HCT116 (cell line): ENCODE measurements at regions not wholly inside any gene's neighbourhood (a gene's known extent, or its start where the extent isn't known, plus 50 kb on each side); places are given as distances from the start of the nearest gene placed in this dataset.

Experiments
- ATAC-seq: fragments of 200-7000 bp; cut with Tn5 transposase; 2 replicates; pipeline ENCODE4 v1.9.1; 2020; ENCODE audit warnings: mild to moderate bottlenecking, moderate library complexity
- BruUV-seq: library from RNA; stranded (reverse); fragments of 400-500 nt; replicated peaks from 2 replicates; lab custom pipeline; 2021; lab: Mats Ljungman, UMichigan
- CTCF ChIA-PET: fragments of 300-600 bp; sonication (Branson Sonifier 250); formaldehyde crosslinking; loops from one replicate; lab custom pipeline; 2021; ENCODE audit warnings: antibody characterized with exemption; lab: Charles Lee
- POLR2A ChIA-PET: fragments of 300-600, 350-600 bp; sonication (Branson Sonifier 250); formaldehyde crosslinking; loops from one replicate; lab custom pipeline; 2021; ENCODE audit warnings: antibody characterized with exemption; lab: Charles Lee
- RAD21 ChIA-PET, 2 experiments: fragments of 300-600 bp; sonication (Branson Sonifier 250); formaldehyde crosslinking; loops; one replicate each; lab custom pipeline; 2023; ENCODE audit warnings: low total read pairs in 2 of 2; ENCODE audit not compliant: uncharacterized antibody in 2 of 2, unreplicated experiment in 2 of 2, low non-redundant PET in 1 of 2; lab: Charles Lee
- DNase-seq: peaks from one replicate; pipeline ENCODE4 v3.0.0-alpha.2; 2010; ENCODE audit warnings: low read depth, low spot score
- H2AFZ ChIP-seq: fragments of 200-600 bp; shearing (Covaris generic), sonication (generic); 2 replicates; pipeline ENCODE4 v1.6.1; 2017; ENCODE audit warnings: low read depth, mixed run types, mixed read lengths, antibody characterized with exemption, low read length; ENCODE audit not compliant: poor library complexity, severe bottlenecking
- H3K27ac ChIP-seq: 2 replicates; pipeline ENCODE4 v1.5.1; 2012; ENCODE audit warnings: low read depth, low read length
- H3K27me3 ChIP-seq: fragments of 200-600 bp; sonication (generic); 2 replicates; pipeline ENCODE4 v1.6.1; 2016; ENCODE audit warnings: mixed run types, low read length, mixed read lengths; ENCODE audit not compliant: insufficient read depth
- H3K36me3 ChIP-seq, 2 experiments: fragments of 200-500 bp in 1 of 2; fragments of 200-600 bp in 1 of 2; sonication (Bioruptor generic) in 1 of 2; sonication (generic) in 1 of 2; 2 replicates each; pipeline versions ENCODE4 v1.5.1 to v1.6.1; 2014 to 2016; ENCODE audit warnings: low read length in 2 of 2, inconsistent platforms in 1 of 2, mixed read lengths in 1 of 2, mixed run types in 1 of 2; ENCODE audit not compliant: insufficient read depth in 2 of 2, control insufficient read depth in 1 of 2
- H3K4me1 ChIP-seq, 2 experiments: fragments of 200-600 bp in 1 of 2; sonication (generic) in 1 of 2; 2 replicates each; pipeline versions ENCODE4 v1.5.1 to v1.6.1; 2012 to 2017; ENCODE audit warnings: low read length in 2 of 2, inconsistent platforms in 1 of 2, mild to moderate bottlenecking in 1 of 2, mixed read lengths in 1 of 2, mixed run types in 1 of 2, moderate library complexity in 1 of 2; ENCODE audit not compliant: insufficient read depth in 2 of 2, control insufficient read depth in 1 of 2
- H3K4me2 ChIP-seq: fragments of 200-600 bp; sonication (generic); 2 replicates; pipeline ENCODE4 v1.6.1; 2017; ENCODE audit warnings: mixed run types, low read length, mixed read lengths
- H3K4me3 ChIP-seq, 2 experiments: fragments of 200-600 bp in 1 of 2; sonication (generic) in 1 of 2; replicated peaks in 1 of 2; 2 replicates each; pipeline ENCODE4 v1.5.1; 2011 to 2016; ENCODE audit warnings: low read length in 2 of 2, control low read depth in 1 of 2, low read depth in 1 of 2, mild to moderate bottlenecking in 1 of 2, mixed read lengths in 1 of 2, mixed run types in 1 of 2
- H3K79me2 ChIP-seq: fragments of 200-600 bp; sonication (generic); 2 replicates; pipeline ENCODE4 v1.6.1; 2017; ENCODE audit warnings: mild to moderate bottlenecking, mixed run types, low read length, moderate library complexity, mixed read lengths; ENCODE audit not compliant: insufficient read depth
- H3K9ac ChIP-seq: fragments of 200-600 bp; sonication (generic); 2 replicates; pipeline ENCODE4 v1.6.1; 2016; ENCODE audit warnings: low read length, mixed read lengths
- H3K9me2 ChIP-seq: fragments of 200-600 bp; sonication (generic), shearing (Covaris generic); 2 replicates; pipeline ENCODE4 v1.6.1; 2017; ENCODE audit warnings: mixed run types, mild to moderate bottlenecking, moderate library complexity; ENCODE audit not compliant: insufficient read depth
- H3K9me3 ChIP-seq, 2 experiments: fragments of 200-500 bp in 1 of 2; fragments of 200-600 bp in 1 of 2; sonication (Bioruptor generic) in 1 of 2; sonication (generic) in 1 of 2; 2 replicates each; pipeline ENCODE4 v1.6.1; 2014 to 2017; ENCODE audit warnings: low read length in 2 of 2, mixed read lengths in 2 of 2, inconsistent platforms in 1 of 2, low read depth in 1 of 2, mild to moderate bottlenecking in 1 of 2, mixed run types in 1 of 2, moderate library complexity in 1 of 2; ENCODE audit not compliant: control insufficient read depth in 1 of 2, insufficient read depth in 1 of 2
- H4K20me1 ChIP-seq: fragments of 200-600 bp; sonication (generic), shearing (Covaris generic); 2 replicates; pipeline ENCODE4 v1.6.1; 2017; ENCODE audit warnings: mixed run types, mild to moderate bottlenecking, moderate library complexity; ENCODE audit not compliant: insufficient read depth
- CBX3 ChIP-seq: IDR thresholded peaks from 2 replicates; pipeline ENCODE4 v1.6.1; 2012; ENCODE audit warnings: low read depth
- EGR1 ChIP-seq: IDR thresholded peaks from 2 replicates; pipeline ENCODE4 v1.6.1; 2012; ENCODE audit warnings: low read depth
- EZH2 ChIP-seq: fragments of 200-600 bp; sonication (generic); IDR thresholded peaks from 2 replicates; pipeline ENCODE4 v1.6.1; 2017; ENCODE audit warnings: antibody characterized with exemption, mixed run types
- POLR2A ChIP-seq: IDR thresholded peaks from 2 replicates; pipeline ENCODE4 v1.7.0; 2011; ENCODE audit warnings: borderline replicate concordance; ENCODE audit not compliant: insufficient read depth, insufficient read length; ENCODE audit errors: extremely low read depth
- RAD21 ChIP-seq: IDR thresholded peaks from 2 replicates; pipeline ENCODE4 v1.6.1; 2012; ENCODE audit warnings: low read depth, mild to moderate bottlenecking
- SIN3A ChIP-seq: IDR thresholded peaks from 2 replicates; pipeline ENCODE4 v1.6.1; 2012; ENCODE audit warnings: low read depth
- SP1 ChIP-seq: IDR thresholded peaks from 2 replicates; pipeline ENCODE4 v1.6.1; 2012; ENCODE audit warnings: low read depth
- TCF7L2 ChIP-seq: IDR thresholded peaks from 2 replicates; pipeline ENCODE4 v1.7.0; 2011; ENCODE audit warnings: borderline replicate concordance, inconsistent platforms; ENCODE audit not compliant: insufficient read depth, insufficient read length; ENCODE audit errors: extremely low read depth
- YY1 ChIP-seq: IDR thresholded peaks from 2 replicates; pipeline ENCODE4 v1.6.1; 2011; ENCODE audit warnings: low read length, low read depth, moderate library complexity, mild to moderate bottlenecking; ENCODE audit not compliant: insufficient replicate concordance; ENCODE audit errors: extremely low read depth
- ZFX ChIP-seq: fragments of 450-650 bp; IDR thresholded peaks from 2 replicates; pipeline ENCODE4 v1.6.1; 2017
- intact Hi-C: fragments of 100-400 bp; cut with micrococcal nuclease; formaldehyde crosslinking; loops from 2 replicates; pipeline ENCODE4 v1.10.0; 2022
- TF ChIP-seq, protein P1 (sequence below): IDR thresholded peaks from 2 replicates; pipeline ENCODE4 v1.6.1; 2012
- TF ChIP-seq, protein P2 (sequence below): IDR thresholded peaks from 2 replicates; pipeline ENCODE4 v1.6.1; 2012; ENCODE audit warnings: low read depth
- TF ChIP-seq, protein P3 (sequence below): IDR thresholded peaks from 2 replicates; pipeline ENCODE4 v1.6.1; 2012

DNA sequence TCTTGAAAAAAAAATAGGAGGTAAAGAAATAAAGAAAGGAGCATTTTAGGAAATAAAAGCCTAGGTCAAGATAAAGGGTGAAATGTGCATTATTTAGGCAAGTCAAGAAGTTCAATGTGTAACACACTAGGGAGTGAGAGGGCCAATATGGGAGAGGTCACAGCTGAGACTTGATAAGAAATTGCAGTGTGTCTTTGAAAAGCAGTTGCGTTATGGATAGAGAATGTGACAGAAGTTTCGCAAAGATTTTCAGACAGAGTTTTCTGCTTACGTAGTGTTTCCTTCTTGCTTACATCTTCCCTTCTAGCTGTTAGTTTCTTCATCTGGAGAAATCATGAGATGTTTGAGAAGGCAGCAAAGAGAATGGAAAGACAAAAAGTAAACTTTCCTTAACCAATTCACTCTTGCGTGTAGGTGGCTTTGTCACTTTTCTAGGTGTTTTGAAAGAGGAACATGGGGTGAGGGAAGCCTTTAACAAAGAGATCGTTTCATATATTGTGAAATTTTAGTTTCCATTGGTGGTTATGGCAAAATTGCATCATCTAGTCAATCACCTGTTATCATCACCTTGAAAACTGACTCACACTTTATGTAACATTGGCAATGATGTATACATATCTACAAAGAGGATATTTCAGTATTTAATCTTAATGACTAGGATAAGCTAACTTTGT, 975.5 kb downstream of the OLFM4 start:
- no peaks in the 10 kb centered on the region for H3K9me2 ChIP-seq
- no peaks in the 10 kb centered on the region for H4K20me1 ChIP-seq
- no peak for ATAC-seq
- TF ChIP-seq, protein P1, sequence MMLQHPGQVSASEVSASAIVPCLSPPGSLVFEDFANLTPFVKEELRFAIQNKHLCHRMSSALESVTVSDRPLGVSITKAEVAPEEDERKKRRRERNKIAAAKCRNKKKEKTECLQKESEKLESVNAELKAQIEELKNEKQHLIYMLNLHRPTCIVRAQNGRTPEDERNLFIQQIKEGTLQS, result no peak
- TF ChIP-seq RAD21 (no peak), CBX3 (no peak)
- CTCF ChIA-PET, result no interaction called here
- H3K4me2 ChIP-seq, result no peak overlapping the region
- H2AFZ ChIP-seq, result no peak overlapping the region
- no peaks in the 10 kb centered on the region for H3K27me3 ChIP-seq
- POLR2A ChIA-PET, result no interaction called here
- no peaks in the 10 kb centered on the region for H3K36me3 ChIP-seq
- no peaks in the 10 kb centered on the region for H3K4me1 ChIP-seq
- RAD21 ChIA-PET, result no interaction called here
- no TSS peak for BruUV-seq
- H3K27ac ChIP-seq, result no peak overlapping the region
- H3K79me2 ChIP-seq, result no peaks in the 10 kb centered on the region
- peaks cover 0 to 19% of the 10 kb centered on the region in 2 experiments; a peak in 2 of 4 replicates for H3K9me3 ChIP-seq
- intact Hi-C loops, result no loop called here
- no peak overlapping the region for H3K4me3 ChIP-seq
- DNase-seq, result no peak
- H3K9ac ChIP-seq, result no peak overlapping the region

DNA sequence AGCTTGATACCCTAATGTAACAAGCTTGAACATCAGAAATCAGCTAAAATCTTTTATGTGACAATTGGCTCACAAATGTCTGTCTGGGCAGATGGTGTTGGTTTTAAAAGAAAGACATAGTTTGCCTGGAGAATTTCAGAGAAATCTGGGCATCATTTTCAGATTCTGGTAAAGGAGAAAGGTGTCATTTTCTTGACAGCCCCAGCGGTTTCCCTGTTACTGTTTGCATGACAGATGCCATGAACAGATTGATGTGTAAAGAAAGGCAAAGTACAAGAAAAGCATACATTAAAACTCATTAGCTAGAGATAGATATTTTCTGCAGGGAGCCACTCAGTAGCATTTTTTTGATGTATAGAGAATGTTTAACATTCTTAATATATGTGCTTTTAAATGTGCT, 987.9 kb downstream of the OLFM4 start:
- TF ChIP-seq SIN3A, result no peak
- TF ChIP-seq YY1, result no peak
- TF ChIP-seq POLR2A, result no peak
- TF ChIP-seq, protein P1, result no peak
- no peak for TF ChIP-seq SP1
- TF ChIP-seq, protein P2, sequence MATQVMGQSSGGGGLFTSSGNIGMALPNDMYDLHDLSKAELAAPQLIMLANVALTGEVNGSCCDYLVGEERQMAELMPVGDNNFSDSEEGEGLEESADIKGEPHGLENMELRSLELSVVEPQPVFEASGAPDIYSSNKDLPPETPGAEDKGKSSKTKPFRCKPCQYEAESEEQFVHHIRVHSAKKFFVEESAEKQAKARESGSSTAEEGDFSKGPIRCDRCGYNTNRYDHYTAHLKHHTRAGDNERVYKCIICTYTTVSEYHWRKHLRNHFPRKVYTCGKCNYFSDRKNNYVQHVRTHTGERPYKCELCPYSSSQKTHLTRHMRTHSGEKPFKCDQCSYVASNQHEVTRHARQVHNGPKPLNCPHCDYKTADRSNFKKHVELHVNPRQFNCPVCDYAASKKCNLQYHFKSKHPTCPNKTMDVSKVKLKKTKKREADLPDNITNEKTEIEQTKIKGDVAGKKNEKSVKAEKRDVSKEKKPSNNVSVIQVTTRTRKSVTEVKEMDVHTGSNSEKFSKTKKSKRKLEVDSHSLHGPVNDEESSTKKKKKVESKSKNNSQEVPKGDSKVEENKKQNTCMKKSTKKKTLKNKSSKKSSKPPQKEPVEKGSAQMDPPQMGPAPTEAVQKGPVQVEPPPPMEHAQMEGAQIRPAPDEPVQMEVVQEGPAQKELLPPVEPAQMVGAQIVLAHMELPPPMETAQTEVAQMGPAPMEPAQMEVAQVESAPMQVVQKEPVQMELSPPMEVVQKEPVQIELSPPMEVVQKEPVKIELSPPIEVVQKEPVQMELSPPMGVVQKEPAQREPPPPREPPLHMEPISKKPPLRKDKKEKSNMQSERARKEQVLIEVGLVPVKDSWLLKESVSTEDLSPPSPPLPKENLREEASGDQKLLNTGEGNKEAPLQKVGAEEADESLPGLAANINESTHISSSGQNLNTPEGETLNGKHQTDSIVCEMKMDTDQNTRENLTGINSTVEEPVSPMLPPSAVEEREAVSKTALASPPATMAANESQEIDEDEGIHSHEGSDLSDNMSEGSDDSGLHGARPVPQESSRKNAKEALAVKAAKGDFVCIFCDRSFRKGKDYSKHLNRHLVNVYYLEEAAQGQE, result no peak
- TF ChIP-seq, protein P3, sequence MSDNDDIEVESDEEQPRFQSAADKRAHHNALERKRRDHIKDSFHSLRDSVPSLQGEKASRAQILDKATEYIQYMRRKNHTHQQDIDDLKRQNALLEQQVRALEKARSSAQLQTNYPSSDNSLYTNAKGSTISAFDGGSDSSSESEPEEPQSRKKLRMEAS, result no peak
- TF ChIP-seq EZH2, result no peak
- TF ChIP-seq ZFX, result no peak
- no peak for TF ChIP-seq RAD21
- TF ChIP-seq EGR1, result no peak
- TF ChIP-seq TCF7L2, result no peak
- intact Hi-C loops, result no loop called here
- POLR2A ChIA-PET, result no interaction called here

More for the DNA sequence above, 987.9 kb downstream of the OLFM4 start:
- no peak for DNase-seq
- Histone ChIP-seq H3K36me3 (no peaks in the 10 kb centered on the region), H3K9me3 (peaks cover 10 to 20% of the 10 kb centered on the region in 2 experiments; a peak in 2 of 4 replicates), H3K9ac (no peak overlapping the region), H2AFZ (no peak overlapping the region), H3K4me3 (no peak overlapping the region), H3K4me1 (no peaks in the 10 kb centered on the region), H3K9me2 (no peaks in the 10 kb centered on the region), H3K4me2 (no peak overlapping the region), H3K79me2 (no peaks in the 10 kb centered on the region), H4K20me1 (no peaks in the 10 kb centered on the region), H3K27ac (no peak overlapping the region), H3K27me3 (no peaks in the 10 kb centered on the region)
- ChIA-PET CTCF (no interaction called here), RAD21 (no interaction called here)
- no TSS peak for BruUV-seq
- no peak for ATAC-seq
